GM08714 (cell line): ENCODE measurements at regions not wholly inside any gene's neighbourhood (a gene's known extent, or its start where the extent isn't known, plus 50 kb on each side); places are given as distances from the start of the nearest gene placed in this dataset.
"Not testable (repeated sequence)": the region's sequence is repeated elsewhere in the genome, so short reads cannot be mapped to it uniquely, and the experiment has no call there.

Source experiments
- H3K4me3 ChIP-seq: fragments of 200-500 bp; sonication (Bioruptor generic); 2 replicates; pipeline ENCODE4 v1.5.1; 2014; ENCODE audit warnings: mild to moderate bottlenecking, low read length, inconsistent platforms
- ZNF274 ChIP-seq: IDR thresholded peaks from 2 replicates; pipeline ENCODE4 v1.6.1; 2012; ENCODE audit warnings: mild to moderate bottlenecking, low read depth, low read length

DNA sequence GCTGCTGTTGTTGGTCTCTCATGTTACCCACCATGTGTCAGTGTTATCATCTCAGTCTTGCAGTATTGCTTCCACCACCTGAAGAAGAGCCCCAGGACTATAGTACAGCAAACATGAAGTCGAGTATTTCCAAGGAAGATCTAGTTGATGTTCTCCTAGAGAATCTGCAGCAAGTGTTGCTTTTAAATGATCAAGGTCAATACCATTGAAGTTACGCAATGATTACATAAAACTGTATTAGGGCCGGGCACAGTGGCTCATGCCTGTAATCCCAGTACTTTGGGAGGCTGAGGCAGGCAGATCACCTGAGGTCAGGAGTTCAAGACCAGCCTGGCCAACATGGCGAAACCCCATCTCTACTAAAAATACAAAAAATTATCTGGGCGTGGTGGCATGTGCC, 173.9 kb downstream of the TJP1 start:
- H3K4me3 ChIP-seq, result not testable (repeated sequence)

DNA sequence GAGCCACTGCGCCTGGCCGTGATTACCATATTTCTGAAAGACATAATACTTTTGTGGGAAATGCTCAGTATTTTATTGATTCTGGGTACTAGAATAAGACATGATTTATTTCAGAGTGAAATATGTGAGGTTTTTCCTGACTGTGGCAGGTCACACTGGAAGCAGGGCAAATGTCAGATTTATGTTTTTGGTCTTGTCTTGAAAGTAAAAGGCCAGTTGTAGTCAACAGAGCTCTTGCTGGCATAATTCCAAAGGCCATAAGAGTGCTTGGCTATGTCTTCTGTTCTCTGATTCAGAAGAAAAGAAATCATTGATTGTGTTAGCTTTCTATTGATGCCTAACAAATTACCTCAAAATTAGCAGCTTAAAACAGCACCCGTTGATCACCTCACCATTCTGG, 176.4 kb downstream of the TJP1 start:
- no peak overlapping the region for H3K4me3 ChIP-seq
- no peak for TF ChIP-seq ZNF274

GRCh38 chr15:29644361-29644760, 177.9 kb downstream of the TJP1 start:
- not testable (repeated sequence) for H3K4me3 ChIP-seq

DNA sequence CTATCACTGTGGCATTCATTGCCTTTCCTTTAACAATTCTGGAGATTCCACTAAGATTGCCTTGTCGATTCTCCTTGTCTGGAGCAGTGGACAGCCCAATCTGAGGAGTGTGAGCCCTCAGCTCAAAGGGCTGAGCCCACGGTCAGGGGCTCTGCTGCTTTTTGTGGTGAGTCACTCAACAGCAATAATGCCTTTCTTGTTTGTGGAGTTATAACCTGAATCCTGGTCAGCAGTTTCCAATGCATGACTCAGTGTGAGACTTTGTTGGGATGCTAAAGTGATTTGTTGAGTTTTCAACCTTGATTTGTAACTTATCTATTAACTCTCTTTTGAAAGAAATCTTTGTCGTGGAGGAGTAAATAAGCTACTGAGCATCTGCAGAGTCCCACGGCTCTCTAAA, 183.5 kb downstream of the TJP1 start:
- no peak overlapping the region for H3K4me3 ChIP-seq
- no peak for TF ChIP-seq ZNF274

DNA sequence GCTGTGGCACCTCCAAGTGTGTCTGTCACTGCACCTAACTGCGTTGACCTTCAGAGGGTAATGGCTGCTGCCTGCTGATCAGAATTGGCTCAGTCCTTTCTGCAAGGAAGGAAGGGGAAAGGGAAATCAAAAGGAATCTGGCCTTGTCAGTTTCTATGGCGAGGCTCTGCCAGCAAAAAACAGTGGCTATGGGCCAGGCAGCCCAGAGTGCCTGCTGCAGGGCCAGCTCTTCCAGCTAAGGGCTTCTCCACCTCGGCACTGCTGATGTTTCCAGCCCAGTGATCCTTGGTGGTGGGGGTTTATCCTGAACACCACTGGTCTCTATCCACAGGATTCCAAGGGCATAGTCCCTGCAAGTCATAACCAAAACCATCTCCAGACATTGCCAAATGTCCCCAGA, 184.3 kb downstream of the TJP1 start:
- TF ChIP-seq ZNF274, result no peak
- no peak overlapping the region for H3K4me3 ChIP-seq

GRCh38 chr15:29637555-29637954, 184.7 kb downstream of the TJP1 start:
- H3K4me3 ChIP-seq, result no peak overlapping the region
- TF ChIP-seq ZNF274, result no peak

- no peak for TF ChIP-seq ZNF274
- no peak overlapping the region for H3K4me3 ChIP-seq
Measured at GRCh38 chr15:29636921-29637320, 185.3 kb downstream of the TJP1 start.

- no peak overlapping the region for H3K4me3 ChIP-seq
- no peak for TF ChIP-seq ZNF274
Measured at GRCh38 chr15:29636140-29636539, 186.1 kb downstream of the TJP1 start.

GRCh38 chr15:29635513-29636098, 186.7 kb downstream of the TJP1 start:
- TF ChIP-seq ZNF274, result no peak
- no peak overlapping the region for H3K4me3 ChIP-seq

- no peak for TF ChIP-seq ZNF274
- H3K4me3 ChIP-seq, result no peak overlapping the region
Measured at GRCh38 chr15:29633971-29634370, 188.3 kb downstream of the TJP1 start.

DNA sequence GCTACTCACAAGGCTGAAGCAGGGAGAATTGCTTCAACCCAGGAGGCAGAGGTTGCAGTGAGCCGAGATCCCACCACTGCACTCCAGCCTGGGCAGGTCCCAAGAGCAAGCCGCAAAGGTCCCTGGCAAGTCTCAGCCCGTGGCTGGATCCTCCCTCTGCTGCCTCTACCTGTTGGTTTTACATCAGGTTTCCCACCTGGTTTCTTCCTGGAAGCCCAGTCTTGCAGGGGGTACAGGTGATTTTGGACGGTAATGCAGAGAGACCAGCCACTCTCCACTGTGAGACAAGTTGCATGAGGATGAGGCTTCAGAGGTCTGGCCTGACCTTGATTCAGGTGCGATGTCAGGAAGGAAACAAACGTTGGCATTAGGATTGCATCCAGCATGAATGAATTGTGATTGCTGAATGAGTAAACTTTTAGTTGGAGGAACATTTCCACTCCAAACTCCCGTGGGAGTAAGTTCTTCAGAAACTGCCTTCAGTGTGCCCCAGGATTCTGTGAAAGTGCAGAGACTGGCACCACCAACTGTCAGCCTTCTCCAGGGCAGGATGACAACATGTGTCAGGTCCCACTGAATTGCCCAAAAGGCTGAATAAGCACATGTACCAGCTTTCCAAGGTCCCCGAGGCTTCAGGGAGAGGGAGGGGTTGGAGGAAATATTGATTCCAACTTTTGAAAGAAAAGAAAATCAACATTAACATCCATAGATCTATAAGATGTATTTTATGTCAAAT, 189.4 kb downstream of the TJP1 start:
- no peak overlapping the region for H3K4me3 ChIP-seq
- TF ChIP-seq ZNF274, result no peak

DNA sequence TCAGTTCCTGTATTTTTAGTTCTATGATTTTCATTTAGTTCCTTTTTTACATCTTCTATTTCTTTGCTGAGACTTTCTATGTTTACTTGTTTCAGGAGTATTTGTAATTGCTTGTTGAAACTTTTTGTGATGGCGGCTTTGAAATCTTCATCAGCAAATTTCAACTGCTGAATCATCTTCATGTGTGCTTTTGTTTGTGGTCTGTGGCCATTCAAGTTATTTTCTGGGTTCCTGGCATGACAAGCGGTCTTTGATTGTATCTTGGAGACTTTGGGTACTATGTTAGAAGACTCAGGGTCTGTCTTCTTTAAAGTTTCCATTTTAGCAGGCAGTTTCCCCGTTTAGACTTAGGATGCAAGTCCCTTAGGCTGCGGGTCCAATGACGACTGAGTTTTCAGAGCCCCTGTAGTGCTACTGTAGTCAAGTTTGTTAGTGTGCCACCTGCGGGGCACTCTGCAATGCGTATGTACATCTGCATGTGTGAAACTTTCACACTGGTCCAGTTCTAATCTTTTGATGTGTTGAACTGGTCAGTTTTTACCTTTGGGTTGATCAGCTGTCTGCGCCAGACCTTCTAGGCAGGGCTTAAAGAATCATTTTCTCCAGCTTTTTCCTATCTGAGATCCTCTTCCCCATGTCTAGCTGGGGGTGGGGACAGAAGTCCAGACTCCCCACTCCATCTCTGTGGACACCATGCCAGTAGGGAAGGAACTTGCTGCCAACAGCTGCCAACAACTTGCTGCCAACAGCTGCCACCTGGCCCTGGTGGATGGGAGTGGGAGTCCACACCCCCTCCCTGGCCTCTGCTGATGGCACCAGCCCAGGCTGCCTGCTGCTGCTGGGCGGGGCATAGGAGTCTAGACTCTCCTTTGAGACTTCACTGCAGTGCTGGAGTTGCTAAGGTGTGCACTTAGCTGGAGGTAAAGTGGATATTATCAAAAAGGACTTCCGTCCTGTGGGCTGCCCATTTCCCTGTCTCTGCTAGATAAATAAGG, 190.9 kb downstream of the TJP1 start:
- TF ChIP-seq ZNF274, result no peak

GRCh38 chr15:29624271-29624670, 198.0 kb downstream of the TJP1 start:
- no peak for TF ChIP-seq ZNF274
- H3K4me3 ChIP-seq, result no peak overlapping the region

More for the DNA sequence above, 190.9 kb downstream of the TJP1 start:
- no peak overlapping the region for H3K4me3 ChIP-seq

GRCh38 chr15:29623116-29623639, 199.1 kb downstream of the TJP1 start:
- H3K4me3 ChIP-seq, result no peak overlapping the region
- TF ChIP-seq ZNF274, result no peak
